C4-2B (cell line): ENCODE measurements at regions not wholly inside any gene's neighbourhood (a gene's known extent, or its start where the extent isn't known, plus 50 kb on each side); places are given as distances from the start of the nearest gene placed in this dataset.

Source experiments
- CTCF ChIP-seq: fragments of 450-650 bp; conservative IDR thresholded peaks from 2 replicates; pipeline ENCODE4 v1.5.1; 2017; ENCODE audit warnings: mild to moderate bottlenecking
- ZFX ChIP-seq: fragments of 450-650 bp; IDR thresholded peaks from 2 replicates; pipeline ENCODE4 v1.6.1; 2017

DNA sequence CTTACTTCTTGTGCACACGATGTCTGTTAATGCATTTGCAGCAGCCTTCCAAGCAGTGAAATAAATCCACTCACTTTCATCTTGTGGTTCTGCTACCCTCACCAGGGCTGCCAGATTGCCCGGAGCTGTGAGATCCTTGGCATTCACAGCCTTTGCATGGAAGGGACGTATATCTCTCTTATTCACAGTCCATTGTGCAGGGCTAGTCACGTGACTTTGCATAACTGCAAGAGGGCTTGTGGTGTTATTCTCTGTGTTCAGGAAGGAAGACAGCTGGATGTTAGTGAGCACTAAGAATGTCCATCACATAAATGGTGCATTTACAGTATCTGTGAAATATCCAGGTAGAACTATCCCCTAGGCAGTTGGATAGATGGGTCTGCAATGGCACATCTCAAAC is 96.5 kb upstream of the BEND4 start:
- TF ChIP-seq ZFX (no peak), CTCF (no peak)
